Muscle layer of colon (tissue), 2 donors: ENCODE measurements at regions not wholly inside any gene's neighbourhood (a gene's known extent, or its start where the extent isn't known, plus 50 kb on each side); places are given as distances from the start of the nearest gene placed in this dataset.

ENCODE experiments used
- H3K27ac ChIP-seq: one replicate; pipeline ENCODE4 v1.7.0; 2013; ENCODE audit warnings: low read depth, mild to moderate bottlenecking, low read length, moderate library complexity
- H3K27me3 ChIP-seq, 2 donors: one replicate each; pipeline ENCODE4 v1.7.0; 2013; ENCODE audit warnings: low read length in 2 of 2, mild to moderate bottlenecking in 2 of 2; ENCODE audit not compliant: insufficient read depth in 2 of 2, control insufficient read depth in 1 of 2
- H3K36me3 ChIP-seq: one replicate; pipeline ENCODE4 v1.7.0; 2013; ENCODE audit warnings: mild to moderate bottlenecking, low read length; ENCODE audit not compliant: insufficient read depth
- H3K4me1 ChIP-seq: one replicate; pipeline ENCODE4 v1.7.0; 2013; ENCODE audit warnings: mild to moderate bottlenecking, low read length; ENCODE audit not compliant: insufficient read depth
- H3K4me3 ChIP-seq, 2 donors: one replicate each; pipeline ENCODE4 v1.7.0; 2013; ENCODE audit warnings: low read length in 2 of 2, low read depth in 1 of 2, mild to moderate bottlenecking in 1 of 2, moderate library complexity in 1 of 2
- H3K9ac ChIP-seq: one replicate; pipeline ENCODE4 v1.7.0; 2013; ENCODE audit warnings: low read length
- H3K9me3 ChIP-seq: one replicate; pipeline ENCODE4 v1.7.0; 2013; ENCODE audit warnings: mild to moderate bottlenecking, low read length
- donor health status: abdominal sarcoma.
- donor health status: Adenocarcinoma of cecum.

DNA sequence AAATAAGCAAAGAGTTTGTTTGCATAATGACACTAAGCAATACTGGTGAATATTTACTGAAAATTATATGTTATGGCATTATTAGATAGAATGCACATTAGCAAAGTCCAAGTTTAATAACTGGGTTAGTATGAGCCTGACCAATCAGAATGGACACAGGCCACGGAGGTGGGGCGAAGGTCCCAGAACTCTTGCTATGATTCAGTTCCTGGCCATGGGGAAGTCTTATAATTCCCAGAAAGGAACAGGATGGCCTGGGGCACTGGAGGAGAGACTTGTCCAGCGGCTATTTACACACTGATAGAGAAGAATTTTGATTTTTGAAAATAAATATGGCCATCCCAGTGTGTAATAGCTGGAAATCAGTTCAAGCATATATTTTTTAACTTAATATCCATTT lies 372.0 kb downstream of the EFNB2 start:
- no peak overlapping the region for H3K9ac ChIP-seq
- no peaks in the 10 kb centered on the region for H3K9me3 ChIP-seq
- no peaks in the 10 kb centered on the region for H3K36me3 ChIP-seq
- no peaks in the 10 kb centered on the region for H3K27me3 ChIP-seq
- H3K4me1 ChIP-seq, result no peaks in the 10 kb centered on the region
- H3K4me3 ChIP-seq, result no peak overlapping the region
- no peak overlapping the region for H3K27ac ChIP-seq

DNA sequence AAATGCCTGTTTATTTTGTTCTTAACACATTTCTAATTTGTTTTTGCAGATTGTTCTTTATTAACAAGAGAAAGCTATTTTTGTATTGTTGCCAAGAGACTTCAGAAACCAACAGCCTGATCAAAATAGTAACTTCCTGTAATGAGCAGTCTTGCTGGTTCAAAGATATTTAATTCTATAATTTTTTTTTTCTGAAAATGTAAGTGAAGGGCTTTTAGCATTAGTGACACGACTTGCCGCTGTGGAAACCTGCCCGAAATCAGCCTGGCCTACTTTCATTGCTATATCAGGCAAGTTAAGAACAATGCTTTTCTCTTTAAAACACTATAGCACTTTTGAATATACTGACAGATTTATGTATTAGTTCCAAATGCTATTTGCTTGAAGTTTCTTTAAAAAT lies 374.3 kb downstream of the EFNB2 start:
- H3K36me3 ChIP-seq, result no peaks in the 10 kb centered on the region
- no peaks in the 10 kb centered on the region for H3K9me3 ChIP-seq
- H3K4me3 ChIP-seq, result no peak overlapping the region
- H3K27me3 ChIP-seq, result no peaks in the 10 kb centered on the region
- H3K4me1 ChIP-seq, result no peaks in the 10 kb centered on the region
- H3K9ac ChIP-seq, result no peak overlapping the region
- no peak overlapping the region for H3K27ac ChIP-seq

DNA sequence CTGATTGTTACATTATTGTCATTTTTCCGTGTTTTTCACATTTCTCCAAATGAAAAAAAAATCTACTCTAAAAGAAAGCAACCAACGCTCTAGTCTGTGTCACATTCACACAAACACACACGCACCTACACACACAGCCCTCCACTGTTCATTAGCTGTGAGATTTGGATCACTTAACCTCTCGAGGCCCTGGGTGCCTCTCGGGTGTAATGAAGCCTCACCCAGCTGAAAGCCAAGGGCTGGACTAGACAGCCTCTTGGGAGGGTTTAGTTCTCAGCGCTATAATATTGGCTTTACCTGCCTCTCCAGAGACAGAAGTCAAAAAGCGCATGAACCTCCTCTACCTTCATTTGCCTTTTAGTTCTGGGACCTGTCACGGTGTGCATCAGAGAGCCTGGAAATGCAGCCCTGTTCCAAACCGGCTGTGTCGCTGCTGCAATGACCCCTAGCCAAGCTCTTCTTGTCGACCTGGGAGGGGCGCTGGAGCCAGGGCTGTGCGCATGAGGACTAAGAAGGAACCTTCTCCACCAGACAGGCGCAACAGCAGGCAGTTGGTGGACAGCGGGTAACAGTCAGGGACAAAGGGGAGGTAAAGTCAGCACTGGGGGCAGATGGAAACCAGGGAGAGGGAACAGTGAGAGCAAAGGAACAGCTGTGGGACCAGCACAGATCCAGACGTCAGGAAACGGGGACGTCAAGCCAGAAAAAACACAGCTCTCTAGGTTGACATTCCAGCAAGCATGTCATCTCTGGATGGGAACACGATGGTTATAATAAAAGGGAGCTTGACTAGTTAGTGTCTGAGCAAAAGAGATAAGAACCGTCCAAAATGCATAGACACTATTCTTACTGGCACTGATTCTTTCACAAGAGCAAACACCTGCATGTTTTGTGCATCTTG lies 375.9 kb downstream of the EFNB2 start:
- no peaks in the 10 kb centered on the region for H3K36me3 ChIP-seq
- no peaks in the 10 kb centered on the region for H3K9me3 ChIP-seq
- no peak overlapping the region for H3K9ac ChIP-seq
- no peaks in the 10 kb centered on the region for H3K27me3 ChIP-seq
- H3K27ac ChIP-seq, result no peak overlapping the region
- H3K4me1 ChIP-seq, result no peaks in the 10 kb centered on the region
- no peak overlapping the region for H3K4me3 ChIP-seq

DNA sequence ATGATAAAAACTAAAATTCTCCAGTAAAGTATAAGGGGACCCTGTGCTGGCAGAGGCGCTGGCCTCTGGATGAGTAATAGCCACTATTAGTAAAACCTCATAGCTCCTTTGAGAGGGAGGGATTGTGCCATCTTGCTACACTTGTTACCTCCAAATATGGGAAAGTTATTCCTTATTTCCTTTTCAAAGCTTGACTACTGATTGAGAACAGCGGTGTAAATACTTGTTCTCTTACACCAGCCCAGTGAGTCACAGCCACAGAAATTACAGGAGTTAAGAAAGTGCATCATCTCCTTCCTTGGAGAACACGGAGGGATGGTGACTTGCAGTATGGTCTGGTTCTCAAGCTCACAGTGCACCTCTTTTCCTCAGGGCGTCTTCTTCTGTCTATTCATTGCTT lies 379.0 kb downstream of the EFNB2 start:
- H3K9ac ChIP-seq, result no peak overlapping the region
- H3K27ac ChIP-seq, result no peak overlapping the region
- H3K36me3 ChIP-seq, result no peaks in the 10 kb centered on the region
- no peaks in the 10 kb centered on the region for H3K4me1 ChIP-seq
- no peaks in the 10 kb centered on the region for H3K9me3 ChIP-seq
- no peak overlapping the region for H3K4me3 ChIP-seq
- H3K27me3 ChIP-seq, result no peaks in the 10 kb centered on the region

DNA sequence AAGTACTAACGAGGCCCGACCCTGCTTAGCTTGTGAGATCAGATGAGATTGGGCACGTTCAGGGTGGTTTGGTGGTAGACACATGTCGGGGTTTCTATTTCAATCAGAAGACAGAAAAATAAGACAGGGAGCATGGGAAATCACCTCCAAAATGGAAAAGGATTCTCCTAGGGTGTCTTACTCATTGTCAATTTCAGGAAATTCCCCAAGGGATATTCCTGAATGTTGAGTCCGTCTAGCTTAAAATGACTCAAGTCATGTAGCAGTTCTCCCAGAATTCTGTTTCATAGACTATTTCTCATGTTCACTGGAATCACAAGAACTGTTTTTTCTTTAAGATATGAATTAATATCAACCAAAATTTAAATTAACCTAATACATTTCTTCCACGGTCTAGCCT lies 380.1 kb downstream of the EFNB2 start:
- Histone ChIP-seq H3K9ac (no peak overlapping the region), H3K27ac (no peak overlapping the region), H3K36me3 (no peaks in the 10 kb centered on the region), H3K27me3 (no peaks in the 10 kb centered on the region), H3K4me1 (no peaks in the 10 kb centered on the region), H3K4me3 (no peak overlapping the region), H3K9me3 (no peaks in the 10 kb centered on the region)

DNA sequence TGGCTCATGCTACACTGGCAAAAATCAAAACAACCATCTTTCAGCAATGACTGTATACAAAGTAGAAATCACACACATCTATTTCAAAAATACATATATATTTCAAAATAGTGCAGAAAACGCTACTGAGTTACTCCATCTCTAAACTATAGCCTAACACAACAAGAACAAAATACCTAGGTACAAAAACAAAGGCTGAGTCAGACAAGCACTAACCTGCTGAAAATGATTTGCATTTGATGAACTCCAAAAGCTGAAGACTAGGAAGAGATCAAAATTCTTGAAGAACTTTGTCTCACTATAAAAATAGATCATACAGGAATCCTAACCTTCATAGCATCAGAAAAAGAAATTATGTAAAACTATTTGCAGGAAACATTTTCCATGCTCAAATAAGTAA lies 381.6 kb downstream of the EFNB2 start:
- Histone ChIP-seq H3K4me1 (no peaks in the 10 kb centered on the region), H3K27ac (no peak overlapping the region), H3K27me3 (no peaks in the 10 kb centered on the region), H3K36me3 (no peaks in the 10 kb centered on the region), H3K9ac (no peak overlapping the region), H3K4me3 (no peak overlapping the region), H3K9me3 (no peaks in the 10 kb centered on the region)

DNA sequence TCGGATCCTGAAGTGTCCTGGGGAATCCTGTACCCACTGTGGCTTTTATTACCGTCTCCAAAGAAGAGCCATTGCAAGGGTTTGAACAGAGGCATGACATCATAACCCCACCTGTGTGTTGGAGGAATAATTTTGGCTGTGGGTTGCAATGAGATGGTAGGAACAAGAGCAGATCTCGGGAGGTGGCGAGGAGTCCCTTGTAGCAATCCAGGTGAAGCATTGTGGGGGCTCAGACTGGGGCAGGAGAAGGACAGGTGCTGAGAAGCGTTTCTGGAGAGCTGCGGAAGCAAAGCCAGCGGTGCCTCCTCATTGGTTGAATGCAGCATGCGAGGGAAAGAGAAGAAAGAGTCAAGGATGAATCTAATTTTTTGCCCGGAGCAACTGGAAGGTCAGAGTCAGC lies 382.4 kb downstream of the EFNB2 start:
- Histone ChIP-seq H3K4me3 (no peak overlapping the region), H3K36me3 (no peaks in the 10 kb centered on the region)

DNA sequence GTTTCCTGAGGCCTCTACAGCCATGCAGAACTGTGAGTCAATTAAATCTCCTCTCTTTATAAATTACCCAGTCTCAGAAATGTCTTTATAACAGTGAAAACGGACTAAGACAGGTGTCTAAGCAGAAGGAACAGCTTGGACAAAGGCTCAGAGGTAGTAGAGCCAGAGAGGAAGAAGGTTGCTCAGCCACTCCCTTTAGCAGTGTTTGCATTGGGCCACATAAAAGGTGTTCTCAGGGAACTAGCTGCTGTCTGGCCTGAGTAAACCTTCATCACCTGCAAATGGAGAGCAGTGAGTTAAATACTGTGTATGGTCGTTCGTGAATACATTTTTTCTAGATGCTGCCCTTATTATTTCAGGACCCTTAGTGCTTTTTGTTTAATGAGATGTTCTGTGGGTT lies 383.4 kb downstream of the EFNB2 start:
- Histone ChIP-seq H3K36me3 (no peaks in the 10 kb centered on the region), H3K9ac (no peak overlapping the region), H3K4me3 (no peak overlapping the region), H3K4me1 (no peaks in the 10 kb centered on the region), H3K27me3 (no peaks in the 10 kb centered on the region), H3K27ac (no peak overlapping the region), H3K9me3 (no peaks in the 10 kb centered on the region)

More for the DNA sequence above, 382.4 kb downstream of the EFNB2 start:
- no peaks in the 10 kb centered on the region for H3K27me3 ChIP-seq
- H3K9me3 ChIP-seq, result no peaks in the 10 kb centered on the region
- H3K4me1 ChIP-seq, result no peaks in the 10 kb centered on the region
- H3K27ac ChIP-seq, result no peak overlapping the region
- H3K9ac ChIP-seq, result no peak overlapping the region

DNA sequence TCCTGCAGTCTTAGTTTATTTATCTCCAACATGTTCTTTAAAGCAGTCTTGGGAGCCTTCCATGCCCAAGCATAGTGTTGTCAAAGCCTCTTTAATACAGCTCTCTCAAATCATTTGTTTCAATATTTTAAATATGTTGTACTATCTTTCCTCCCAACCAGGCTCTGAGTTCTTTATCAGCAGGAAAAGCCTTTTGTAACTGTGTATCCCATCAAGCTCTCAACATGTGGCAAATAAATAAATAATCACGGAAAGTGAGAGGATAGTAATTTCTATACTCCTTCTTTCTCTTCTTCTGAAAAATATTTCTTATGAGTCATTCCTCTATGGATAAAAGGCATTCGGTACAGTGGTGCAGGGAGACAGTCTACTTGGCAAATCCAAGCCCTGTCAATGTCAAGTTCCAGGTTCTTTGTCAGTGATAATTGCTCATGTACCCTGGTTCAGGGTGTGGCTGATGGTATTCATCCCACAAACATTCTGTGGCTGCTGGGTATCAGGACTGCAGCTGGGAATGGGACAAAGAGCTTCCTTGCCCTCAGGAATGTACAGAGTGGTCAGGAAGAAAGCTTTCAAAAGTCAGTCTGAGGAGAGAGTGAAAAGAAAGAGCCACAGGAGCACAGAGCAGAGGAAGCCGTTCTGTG lies 384.3 kb downstream of the EFNB2 start:
- Histone ChIP-seq H3K27ac (no peak overlapping the region), H3K4me1 (no peaks in the 10 kb centered on the region), H3K9ac (no peak overlapping the region), H3K27me3 (no peaks in the 10 kb centered on the region), H3K36me3 (no peaks in the 10 kb centered on the region), H3K9me3 (no peaks in the 10 kb centered on the region), H3K4me3 (no peak overlapping the region)

DNA sequence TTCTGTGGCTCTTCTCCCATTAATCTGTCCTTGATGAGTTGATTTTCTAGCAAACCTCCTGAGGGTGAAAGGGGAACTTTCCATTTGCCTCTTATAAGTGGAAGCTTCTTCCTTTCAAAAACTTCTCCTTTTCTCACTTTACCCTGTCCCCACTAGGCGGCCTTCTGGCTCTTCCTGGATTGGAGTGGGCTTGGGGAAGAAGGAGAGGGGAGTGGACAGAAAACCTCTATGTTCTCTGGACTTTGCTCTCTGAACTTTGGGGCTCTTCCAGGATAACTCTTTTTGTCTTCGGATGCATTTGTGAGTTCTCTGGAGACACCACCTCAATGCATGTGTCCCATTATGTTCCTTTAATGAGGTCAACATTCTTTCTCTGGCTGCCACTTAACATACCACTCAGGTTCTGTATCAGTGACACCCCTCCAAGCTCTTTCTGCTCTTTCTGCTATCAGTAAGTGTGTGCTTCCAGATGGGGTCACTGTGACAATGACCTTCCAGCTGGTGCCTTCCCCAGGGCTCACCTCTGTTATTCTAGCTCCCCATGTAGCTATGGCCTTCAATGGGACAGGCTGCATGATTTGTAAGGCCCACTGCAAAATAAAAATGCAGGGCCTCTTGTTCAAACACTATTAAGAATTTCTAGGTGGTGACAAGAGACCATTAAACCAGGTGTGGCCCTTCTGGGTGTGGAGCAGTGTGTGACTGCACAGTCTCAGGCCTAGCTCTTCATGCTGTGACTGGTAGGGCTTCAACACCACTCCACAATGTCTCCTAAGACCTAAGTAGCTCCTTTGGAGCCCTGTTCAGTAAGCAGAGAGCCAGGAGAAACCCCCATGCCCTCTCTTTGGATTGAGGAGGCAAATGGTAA lies 389.2 kb downstream of the EFNB2 start:
- H3K4me1 ChIP-seq, result no peaks in the 10 kb centered on the region

DNA sequence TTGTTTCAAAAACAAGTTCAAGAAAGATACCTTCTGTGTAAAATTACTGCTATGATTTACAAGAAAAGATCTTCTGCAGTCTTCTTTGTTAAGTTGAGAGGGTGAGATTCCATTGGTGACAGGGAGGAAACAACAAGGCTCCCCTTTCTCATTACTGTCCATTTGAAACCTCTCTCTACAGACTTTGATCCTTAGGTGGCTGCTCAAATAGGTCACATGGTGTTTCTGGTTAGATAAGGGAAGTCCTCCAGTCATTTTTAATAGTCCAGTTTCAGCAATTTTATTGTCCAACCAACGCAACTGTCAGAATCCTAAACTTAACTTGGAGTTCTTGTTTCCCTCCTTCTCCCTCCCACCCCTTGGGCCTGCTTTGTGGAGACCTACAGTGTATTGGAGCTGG lies 390.4 kb downstream of the EFNB2 start:
- Histone ChIP-seq H3K36me3 (no peaks in the 10 kb centered on the region), H3K27ac (no peak overlapping the region)

More for the DNA sequence above, 389.2 kb downstream of the EFNB2 start:
- Histone ChIP-seq H3K9ac (no peak overlapping the region), H3K4me3 (no peak overlapping the region), H3K27ac (no peak overlapping the region), H3K36me3 (no peaks in the 10 kb centered on the region), H3K9me3 (no peaks in the 10 kb centered on the region), H3K27me3 (no peaks in the 10 kb centered on the region)

More for the DNA sequence above, 390.4 kb downstream of the EFNB2 start:
- Histone ChIP-seq H3K4me3 (no peak overlapping the region), H3K27me3 (no peaks in the 10 kb centered on the region), H3K4me1 (no peaks in the 10 kb centered on the region), H3K9me3 (no peaks in the 10 kb centered on the region), H3K9ac (no peak overlapping the region)
